Activated T-cell treated with anti-CD3 and anti-CD28 coated beads for 48 hours (primary cell): ENCODE measurements at regions not wholly inside any gene's neighbourhood (a gene's known extent, or its start where the extent isn't known, plus 50 kb on each side); places are given as distances from the start of the nearest gene placed in this dataset.

Experiments used
- DNase-seq: peaks from one replicate; pipeline ENCODE4 v3.0.0-alpha.2; 2020; ENCODE audit warnings: low read depth

GRCh38 chr9:18390393-18390792 lies 83.6 kb upstream of the ADAMTSL1 start:
- DNase-seq, result no peak

GRCh38 chr9:18393340-18394130 lies 80.4 kb upstream of the ADAMTSL1 start:
- no peak for DNase-seq

- DNase-seq, result no peak
These were observed 79.1 kb upstream of the ADAMTSL1 start for GRCh38 chr9:18394847-18395351.

- no peak for DNase-seq
These were observed 77.7 kb upstream of the ADAMTSL1 start for GRCh38 chr9:18396102-18396728.

GRCh38 chr9:18397076-18397475 lies 76.9 kb upstream of the ADAMTSL1 start:
- DNase-seq, result no peak

GRCh38 chr9:18398038-18398437 lies 75.9 kb upstream of the ADAMTSL1 start:
- DNase-seq, result no peak

GRCh38 chr9:18404434-18405029 lies 69.4 kb upstream of the ADAMTSL1 start:
- no peak for DNase-seq

- no peak for DNase-seq
These were observed 68.7 kb upstream of the ADAMTSL1 start for GRCh38 chr9:18405240-18405639.

- no peak for DNase-seq
These were observed 63.0 kb upstream of the ADAMTSL1 start for GRCh38 chr9:18410983-18411382.

- DNase-seq, result no peak
These were observed 52.6 kb upstream of the ADAMTSL1 start for GRCh38 chr9:18421391-18421790.

GRCh38 chr9:18422296-18423036 lies 51.5 kb upstream of the ADAMTSL1 start:
- no peak for DNase-seq

GRCh38 chr9:18423791-18424531 lies 50.0 kb upstream of the ADAMTSL1 start:
- DNase-seq, result no peak
